Panc1 (cell line): ENCODE measurements at regions not wholly inside any gene's neighbourhood (a gene's known extent, or its start where the extent isn't known, plus 50 kb on each side); places are given as distances from the start of the nearest gene placed in this dataset.

Source experiments
- ATAC-seq: fragments of 200-7000 bp; cut with Tn5 transposase; 2 replicates; pipeline ENCODE4 v1.9.1; 2020; ENCODE audit warnings: mild to moderate bottlenecking, moderate library complexity
- BruUV-seq: library from RNA; stranded (reverse); fragments of 400-500 nt; replicated peaks from 2 replicates; lab custom pipeline; 2021; lab: Mats Ljungman, UMichigan
- CTCF ChIA-PET: fragments of 300-600 bp; sonication (Branson Sonifier 250); formaldehyde crosslinking; loops from one replicate; lab custom pipeline; 2022; ENCODE audit warnings: antibody characterized with exemption; lab: Charles Lee
- POLR2A ChIA-PET: fragments of 300-600 bp; sonication (Branson Sonifier 250); formaldehyde crosslinking; loops from one replicate; lab custom pipeline; 2022; ENCODE audit warnings: antibody characterized with exemption; lab: Charles Lee
- DNase-seq: peaks from one replicate; pipeline ENCODE4 v3.0.0-alpha.2; 2010; ENCODE audit warnings: low read depth, low spot score
- H3K27ac ChIP-seq: 2 replicates; pipeline ENCODE4 v1.5.1; 2011; ENCODE audit warnings: mild to moderate bottlenecking, low read length, inconsistent platforms
- H3K27me3 ChIP-seq: fragments of 200-500 bp; sonication (Bioruptor generic); 2 replicates; pipeline ENCODE4 v1.6.0; 2014; ENCODE audit warnings: low read length, inconsistent platforms; ENCODE audit not compliant: control insufficient read depth, insufficient read depth
- H3K36me3 ChIP-seq: fragments of 200-500 bp; sonication (Bioruptor generic); 2 replicates; pipeline ENCODE4 v1.5.1; 2014; ENCODE audit warnings: inconsistent platforms, mild to moderate bottlenecking, low read length, moderate library complexity; ENCODE audit not compliant: control insufficient read depth, insufficient read depth
- H3K4me1 ChIP-seq: 2 replicates; pipeline ENCODE4 v1.5.1; 2011; ENCODE audit warnings: inconsistent platforms, mild to moderate bottlenecking, low read length, moderate library complexity; ENCODE audit not compliant: control insufficient read depth, insufficient read depth
- H3K4me3 ChIP-seq, 2 experiments: 2 replicates each; pipeline ENCODE4 v1.5.1; 2011 to 2012; ENCODE audit warnings: low read depth in 2 of 2, low read length in 2 of 2, mild to moderate bottlenecking in 2 of 2, inconsistent platforms in 1 of 2, moderate library complexity in 1 of 2
- H3K9me3 ChIP-seq: fragments of 200-500 bp; sonication (Bioruptor generic); 2 replicates; pipeline ENCODE4 v1.5.1; 2014; ENCODE audit warnings: low read depth, mild to moderate bottlenecking, inconsistent platforms, low read length, moderate library complexity; ENCODE audit not compliant: control insufficient read depth, insufficient read depth
- CTCF ChIP-seq: fragments of 450-650 bp; IDR thresholded peaks from 2 replicates; pipeline ENCODE4 v1.5.1; 2017; ENCODE audit warnings: mild to moderate bottlenecking
- POLR2AphosphoS5 ChIP-seq: IDR thresholded peaks from 2 replicates; pipeline ENCODE4 v1.6.1; 2012; ENCODE audit warnings: mild to moderate bottlenecking, low read depth, low read length, moderate library complexity
- SIN3A ChIP-seq: IDR thresholded peaks from 2 replicates; pipeline ENCODE4 v1.6.1; 2012; ENCODE audit warnings: low read depth, mild to moderate bottlenecking, low read length, moderate library complexity, borderline replicate concordance; ENCODE audit not compliant: insufficient read depth
- TCF7L2 ChIP-seq: IDR thresholded peaks from 2 replicates; pipeline ENCODE4 v1.6.1; 2011; ENCODE audit warnings: mild to moderate bottlenecking, low read depth, low read length, inconsistent platforms
- in situ Hi-C: cut with HindIII; loops from 2 replicates; pipeline ENCODE4 v1.10.0; 2016; ENCODE audit warnings: low sequenced_read_pairs, low pct_unique_long_range_greater_than_20kb
- intact Hi-C: fragments of 100-400 bp; cut with micrococcal nuclease; formaldehyde crosslinking; loops from one replicate; pipeline ENCODE4 v1.10.0; 2022; ENCODE audit not compliant: unreplicated experiment
- TF ChIP-seq, protein P1 (sequence below), 2 experiments: IDR thresholded peaks; 2 replicates each; pipeline ENCODE4 v1.6.1; 2011 to 2012; ENCODE audit warnings: low read depth in 2 of 2, control low read depth in 1 of 2, low read length in 1 of 2, mild to moderate bottlenecking in 1 of 2, moderate library complexity in 1 of 2; ENCODE audit not compliant: insufficient read depth in 1 of 2

GRCh38 chr6:169139179-169139971 lies 114.3 kb downstream of the THBS2 start:
- Histone ChIP-seq H3K9me3 (peaks cover under 1% of the 10 kb centered on the region; the same call in 1 of the 2 replicates), H3K36me3 (no peaks in the 10 kb centered on the region), H3K4me1 (no peaks in the 10 kb centered on the region), H3K4me3 (no peak overlapping the region), H3K27ac (no peak overlapping the region), H3K27me3 (no peaks in the 10 kb centered on the region)
- DNase-seq: no peak
- intact Hi-C loops: no loop called here
- TF ChIP-seq CTCF (no peak), POLR2AphosphoS5 (no peak), SIN3A (no peak), TCF7L2 (no peak)
- TF ChIP-seq, protein P1, sequence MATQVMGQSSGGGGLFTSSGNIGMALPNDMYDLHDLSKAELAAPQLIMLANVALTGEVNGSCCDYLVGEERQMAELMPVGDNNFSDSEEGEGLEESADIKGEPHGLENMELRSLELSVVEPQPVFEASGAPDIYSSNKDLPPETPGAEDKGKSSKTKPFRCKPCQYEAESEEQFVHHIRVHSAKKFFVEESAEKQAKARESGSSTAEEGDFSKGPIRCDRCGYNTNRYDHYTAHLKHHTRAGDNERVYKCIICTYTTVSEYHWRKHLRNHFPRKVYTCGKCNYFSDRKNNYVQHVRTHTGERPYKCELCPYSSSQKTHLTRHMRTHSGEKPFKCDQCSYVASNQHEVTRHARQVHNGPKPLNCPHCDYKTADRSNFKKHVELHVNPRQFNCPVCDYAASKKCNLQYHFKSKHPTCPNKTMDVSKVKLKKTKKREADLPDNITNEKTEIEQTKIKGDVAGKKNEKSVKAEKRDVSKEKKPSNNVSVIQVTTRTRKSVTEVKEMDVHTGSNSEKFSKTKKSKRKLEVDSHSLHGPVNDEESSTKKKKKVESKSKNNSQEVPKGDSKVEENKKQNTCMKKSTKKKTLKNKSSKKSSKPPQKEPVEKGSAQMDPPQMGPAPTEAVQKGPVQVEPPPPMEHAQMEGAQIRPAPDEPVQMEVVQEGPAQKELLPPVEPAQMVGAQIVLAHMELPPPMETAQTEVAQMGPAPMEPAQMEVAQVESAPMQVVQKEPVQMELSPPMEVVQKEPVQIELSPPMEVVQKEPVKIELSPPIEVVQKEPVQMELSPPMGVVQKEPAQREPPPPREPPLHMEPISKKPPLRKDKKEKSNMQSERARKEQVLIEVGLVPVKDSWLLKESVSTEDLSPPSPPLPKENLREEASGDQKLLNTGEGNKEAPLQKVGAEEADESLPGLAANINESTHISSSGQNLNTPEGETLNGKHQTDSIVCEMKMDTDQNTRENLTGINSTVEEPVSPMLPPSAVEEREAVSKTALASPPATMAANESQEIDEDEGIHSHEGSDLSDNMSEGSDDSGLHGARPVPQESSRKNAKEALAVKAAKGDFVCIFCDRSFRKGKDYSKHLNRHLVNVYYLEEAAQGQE (IDR thresholded peaks at IDR 0.05; ENCODE audit: insufficient read depth in 1 of 2, low read depth in 2 of 2, low read length in 1 of 2): no peak
- in situ Hi-C loops: no loop called here
- POLR2A ChIA-PET: no interaction called here
- BruUV-seq: no TSS peak
- ATAC-seq: no peak
- CTCF ChIA-PET: interaction anchor here (0.7 kb wide), 1 partner anchor 50 kb away, joined by 3 read pairs; no protein-coding TSS in a partner anchor

GRCh38 chr6:169132352-169132940 lies 121.2 kb downstream of the THBS2 start:
- ATAC-seq (no peak), DNase-seq (no peak)
- BruUV-seq: no TSS peak
- no peak overlapping the region for H3K4me3 ChIP-seq
- H3K4me1 ChIP-seq: no peaks in the 10 kb centered on the region
- H3K27me3 ChIP-seq: no peaks in the 10 kb centered on the region
- H3K36me3 ChIP-seq: no peaks in the 10 kb centered on the region
- POLR2A ChIA-PET: interaction anchor here (0.6 kb wide), 1 partner anchor 1408 kb away, joined by 8 read pairs; no protein-coding TSS in a partner anchor
- H3K9me3 ChIP-seq: peaks cover 3% of the 10 kb centered on the region; the same call in 1 of the 2 replicates
- intact Hi-C loops (no loop called here), in situ Hi-C loops (no loop called here)
- no peak overlapping the region for H3K27ac ChIP-seq
- TF ChIP-seq SIN3A (no peak), POLR2AphosphoS5 (no peak), TCF7L2 (no peak), CTCF (no peak)
- TF ChIP-seq, protein P1 (IDR thresholded peaks at IDR 0.05; ENCODE audit: insufficient read depth in 1 of 2, low read depth in 2 of 2, low read length in 1 of 2): no peak
- CTCF ChIA-PET: no interaction called here
